Mucosa of stomach (tissue), 1 donor: ENCODE measurements at regions not wholly inside any gene's neighbourhood (a gene's known extent, or its start where the extent isn't known, plus 50 kb on each side); places are given as distances from the start of the nearest gene placed in this dataset.

Experiments used
- H3K27me3 ChIP-seq: one replicate; pipeline ENCODE4 v1.7.0; 2013; ENCODE audit warnings: mild to moderate bottlenecking, low read length; ENCODE audit not compliant: control insufficient read depth, insufficient read depth
- H3K36me3 ChIP-seq: one replicate; pipeline ENCODE4 v1.7.0; 2013; ENCODE audit warnings: low read length; ENCODE audit not compliant: control insufficient read depth, insufficient read depth
- H3K4me1 ChIP-seq: one replicate; pipeline ENCODE4 v1.7.0; 2013; ENCODE audit warnings: mild to moderate bottlenecking, low read length; ENCODE audit not compliant: control insufficient read depth, insufficient read depth
- H3K4me3 ChIP-seq: one replicate; pipeline ENCODE4 v1.7.0; 2013; ENCODE audit warnings: low read length
- H3K9ac ChIP-seq: one replicate; pipeline ENCODE4 v1.7.0; 2013; ENCODE audit warnings: mild to moderate bottlenecking, low read length, moderate library complexity
- H3K9me3 ChIP-seq: one replicate; pipeline ENCODE4 v1.7.0; 2013; ENCODE audit warnings: mild to moderate bottlenecking, low read length, moderate library complexity; ENCODE audit not compliant: control insufficient read depth
- donor health status: Pancreatic carcinoma.

DNA sequence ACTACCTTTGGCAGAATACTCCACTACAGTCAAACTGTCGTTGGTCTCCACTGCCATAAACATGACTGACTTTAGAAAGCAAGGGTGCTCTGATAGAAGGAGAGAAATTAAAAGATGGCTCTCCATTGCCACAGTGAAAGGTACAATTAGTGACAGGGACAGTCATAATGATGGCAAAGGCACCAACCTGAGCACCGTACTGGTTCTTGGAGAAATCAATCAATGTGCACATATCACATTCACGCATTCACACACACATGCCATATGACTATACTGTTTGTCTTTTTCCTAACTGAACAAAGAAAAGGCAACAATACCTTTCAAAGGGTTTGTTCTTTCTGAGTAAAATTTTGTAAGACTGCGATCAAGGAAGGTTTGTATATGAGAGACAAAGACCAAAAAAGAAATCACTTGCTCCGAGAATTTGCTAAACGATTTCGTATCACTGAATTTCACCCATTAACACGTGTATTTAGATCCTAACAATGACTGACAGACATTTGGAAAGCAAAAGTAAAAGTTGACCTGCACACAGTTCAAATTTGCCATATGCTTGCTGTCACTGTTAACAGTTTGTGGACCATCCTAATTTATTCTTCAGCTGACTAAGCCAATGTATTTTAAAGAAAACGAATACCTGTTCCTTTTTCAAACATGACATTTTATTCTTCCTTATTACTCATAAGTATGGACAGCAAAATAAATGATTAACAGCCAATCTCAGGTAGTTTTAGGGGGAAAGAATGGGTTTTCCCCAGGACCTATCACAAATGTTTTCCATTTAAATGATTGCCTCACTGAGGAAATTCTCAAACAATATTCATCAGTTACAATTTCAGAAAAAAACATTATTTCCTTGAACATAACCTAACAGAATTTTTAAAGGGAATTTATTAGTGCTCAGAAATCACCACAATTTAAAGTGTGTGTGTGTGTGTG lies 644.4 kb downstream of the ZEB2 start:
- Histone ChIP-seq H3K9me3 (no peaks in the 10 kb centered on the region), H3K36me3 (no peaks in the 10 kb centered on the region), H3K27me3 (no peaks in the 10 kb centered on the region), H3K4me3 (no peak overlapping the region), H3K9ac (no peak overlapping the region), H3K4me1 (no peaks in the 10 kb centered on the region)

DNA sequence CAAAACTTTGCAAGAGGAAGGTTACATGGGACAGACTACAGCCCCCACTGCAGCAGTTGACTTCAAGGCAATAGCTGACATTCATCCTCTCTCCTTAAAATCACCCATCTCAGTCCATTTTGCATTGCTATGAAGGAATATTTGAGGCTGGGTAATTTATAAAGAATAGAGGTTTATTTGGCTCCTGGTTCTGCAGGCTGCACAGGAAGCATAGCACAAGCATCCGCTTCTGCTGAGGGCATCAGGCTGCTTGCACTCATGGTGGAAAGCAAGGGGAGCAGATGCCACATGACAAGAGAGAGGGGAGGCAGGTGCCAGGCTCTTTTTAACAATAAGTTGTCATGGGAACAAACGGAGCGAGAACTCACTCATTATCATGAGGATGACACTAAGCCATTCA lies 646.0 kb downstream of the ZEB2 start:
- Histone ChIP-seq H3K9ac (no peak overlapping the region), H3K27me3 (no peaks in the 10 kb centered on the region), H3K4me3 (no peak overlapping the region), H3K4me1 (no peaks in the 10 kb centered on the region), H3K9me3 (no peaks in the 10 kb centered on the region), H3K36me3 (no peaks in the 10 kb centered on the region)

DNA sequence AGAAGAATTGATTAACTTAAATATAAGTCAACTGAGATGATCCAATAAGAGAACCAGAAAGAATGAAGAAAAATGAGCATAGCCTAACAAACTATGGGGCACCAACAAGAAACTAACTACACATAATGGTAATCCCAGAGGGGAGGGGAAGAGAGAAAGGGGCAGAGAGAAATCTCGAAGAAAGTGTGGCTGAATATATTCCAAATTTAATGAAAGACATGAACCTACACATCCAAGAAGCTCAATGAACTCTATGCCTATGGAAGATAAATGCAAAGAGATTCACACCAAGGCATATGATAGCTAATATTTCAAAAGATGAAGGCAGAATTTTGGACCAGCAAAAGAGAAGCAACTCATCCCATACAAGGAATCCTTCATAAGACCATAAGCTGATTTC lies 649.2 kb downstream of the ZEB2 start:
- Histone ChIP-seq H3K4me3 (no peak overlapping the region), H3K27me3 (no peaks in the 10 kb centered on the region), H3K4me1 (no peaks in the 10 kb centered on the region)

DNA sequence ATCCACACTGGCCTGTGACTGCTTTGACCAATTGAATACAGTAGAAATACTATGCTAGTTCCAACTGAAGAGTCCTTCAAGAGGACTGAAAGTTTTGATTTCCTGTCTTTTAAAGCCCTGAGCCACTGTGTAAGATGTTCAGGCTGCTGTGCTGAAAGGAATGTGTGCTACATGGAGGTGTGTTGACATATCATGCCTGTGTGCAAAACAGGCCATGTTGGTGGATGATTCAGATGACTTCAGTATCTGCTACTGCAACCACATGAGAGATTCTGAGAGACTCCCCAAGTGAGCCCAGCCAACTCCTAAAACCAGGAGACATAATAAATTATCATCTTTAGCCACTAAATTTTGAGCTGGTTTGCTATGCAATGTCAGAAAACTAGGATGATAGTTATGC lies 662.9 kb downstream of the ZEB2 start:
- H3K9ac ChIP-seq: no peak overlapping the region
- H3K27me3 ChIP-seq: no peaks in the 10 kb centered on the region
- no peak overlapping the region for H3K4me3 ChIP-seq
- H3K36me3 ChIP-seq: no peaks in the 10 kb centered on the region
- H3K9me3 ChIP-seq: no peaks in the 10 kb centered on the region
- H3K4me1 ChIP-seq: no peaks in the 10 kb centered on the region

More for the DNA sequence above, 649.2 kb downstream of the ZEB2 start:
- Histone ChIP-seq H3K36me3 (no peaks in the 10 kb centered on the region), H3K9me3 (no peaks in the 10 kb centered on the region), H3K9ac (no peak overlapping the region)

DNA sequence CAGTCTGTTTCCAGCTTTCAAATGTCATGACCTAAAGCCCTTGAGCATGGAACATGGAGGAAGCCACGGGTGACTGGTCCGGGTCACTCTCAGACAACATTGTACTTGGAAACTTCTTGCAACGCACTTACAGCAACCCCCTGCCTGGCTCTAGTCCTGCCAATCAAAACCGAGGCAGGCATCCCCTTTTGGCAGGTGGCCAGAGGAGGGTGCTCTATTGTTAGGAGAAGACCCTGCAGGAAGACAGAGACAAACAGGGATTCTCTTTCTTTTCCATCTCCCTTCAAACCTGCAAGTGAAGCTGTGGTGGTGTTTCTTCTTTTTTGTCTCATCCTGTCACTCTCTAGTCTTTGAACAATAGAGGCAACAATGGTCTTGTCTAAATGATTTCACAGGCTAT lies 667.2 kb downstream of the ZEB2 start:
- Histone ChIP-seq H3K4me3 (no peak overlapping the region), H3K27me3 (no peaks in the 10 kb centered on the region), H3K9ac (no peak overlapping the region), H3K9me3 (no peaks in the 10 kb centered on the region), H3K36me3 (no peaks in the 10 kb centered on the region), H3K4me1 (no peaks in the 10 kb centered on the region)

DNA sequence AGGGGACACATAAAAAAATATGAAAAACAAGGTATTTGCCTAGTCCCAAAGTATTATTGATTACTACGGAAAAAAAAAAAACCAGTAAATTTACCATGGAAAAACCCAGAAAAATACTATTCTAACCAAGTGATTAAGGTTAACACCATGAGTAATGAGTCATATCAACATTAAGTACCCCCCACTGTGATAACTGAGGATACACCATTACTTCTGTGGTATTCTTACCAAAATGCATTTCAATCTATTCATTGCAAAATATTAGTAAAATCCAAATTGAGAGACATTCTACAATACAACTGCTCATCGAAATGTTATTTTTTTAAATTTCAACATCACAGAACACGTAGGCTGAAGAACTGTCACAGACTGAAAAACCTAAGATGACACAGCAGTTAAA lies 669.8 kb downstream of the ZEB2 start:
- H3K9me3 ChIP-seq: no peaks in the 10 kb centered on the region

DNA sequence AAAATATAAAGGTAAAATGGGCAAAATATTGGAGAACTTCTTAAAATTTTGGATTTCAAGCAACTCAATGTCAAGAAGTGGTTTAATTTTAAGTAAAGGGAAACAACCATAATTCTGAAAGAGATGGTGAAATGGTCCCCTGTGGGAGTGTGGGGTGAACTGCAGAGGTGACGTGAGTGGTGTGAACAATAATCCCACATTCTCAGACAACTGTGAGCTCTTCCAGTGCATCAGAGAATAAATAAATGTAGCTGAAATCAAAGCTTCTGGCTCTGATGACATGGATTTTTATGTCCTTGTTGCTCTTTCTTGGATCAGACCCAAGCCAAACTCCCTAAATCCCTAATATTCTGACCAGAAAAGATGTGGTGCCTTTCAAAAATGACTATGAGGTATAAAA lies 672.7 kb downstream of the ZEB2 start:
- Histone ChIP-seq H3K4me1 (no peaks in the 10 kb centered on the region), H3K27me3 (no peaks in the 10 kb centered on the region), H3K9ac (no peak overlapping the region), H3K36me3 (no peaks in the 10 kb centered on the region), H3K4me3 (no peak overlapping the region), H3K9me3 (no peaks in the 10 kb centered on the region)

More for the DNA sequence above, 669.8 kb downstream of the ZEB2 start:
- no peak overlapping the region for H3K4me3 ChIP-seq
- no peaks in the 10 kb centered on the region for H3K4me1 ChIP-seq
- H3K36me3 ChIP-seq: no peaks in the 10 kb centered on the region
- H3K9ac ChIP-seq: no peak overlapping the region
- H3K27me3 ChIP-seq: no peaks in the 10 kb centered on the region

DNA sequence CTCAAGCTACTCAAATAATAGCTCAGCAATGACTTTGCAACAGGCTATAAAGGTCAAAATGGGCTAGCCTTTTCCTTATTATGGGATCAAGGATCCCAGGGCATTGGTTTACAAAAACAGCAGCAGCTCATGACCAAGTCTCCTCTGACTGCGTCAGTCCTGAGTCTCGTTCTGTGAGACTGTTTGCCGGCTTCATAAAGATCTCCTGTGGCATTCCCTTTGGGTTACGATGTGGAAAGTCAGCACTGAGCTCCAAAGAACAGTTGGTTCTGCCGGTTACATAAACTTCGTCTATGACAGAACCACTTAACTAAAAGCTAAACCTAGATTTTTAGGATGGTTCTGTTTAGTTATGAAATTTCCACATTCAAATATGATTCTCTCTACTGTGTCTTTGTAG lies 674.9 kb downstream of the ZEB2 start:
- H3K9me3 ChIP-seq: no peaks in the 10 kb centered on the region
- no peak overlapping the region for H3K9ac ChIP-seq
- no peaks in the 10 kb centered on the region for H3K27me3 ChIP-seq
- H3K4me1 ChIP-seq: no peaks in the 10 kb centered on the region
- H3K36me3 ChIP-seq: no peaks in the 10 kb centered on the region
- no peak overlapping the region for H3K4me3 ChIP-seq

DNA sequence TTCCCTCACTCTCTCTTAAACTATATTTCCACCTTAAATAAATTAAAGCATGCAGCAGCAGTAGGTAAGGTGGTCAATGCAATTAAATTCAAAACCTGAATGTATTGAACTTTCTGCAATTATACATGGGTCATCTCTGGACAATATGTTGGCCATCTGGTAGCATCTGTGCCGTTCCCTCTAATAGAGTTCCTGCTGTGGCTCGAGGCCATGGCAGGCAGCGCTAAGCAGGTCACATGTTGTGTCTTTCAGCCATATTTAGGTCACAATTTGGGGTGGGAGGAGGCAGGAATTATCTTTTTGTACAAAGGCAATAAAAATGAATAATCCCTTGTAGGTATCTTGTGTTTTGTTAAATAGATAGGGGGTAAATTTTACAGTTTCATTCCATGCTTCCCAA lies 676.2 kb downstream of the ZEB2 start:
- Histone ChIP-seq H3K4me1 (no peaks in the 10 kb centered on the region), H3K27me3 (no peaks in the 10 kb centered on the region), H3K4me3 (no peak overlapping the region), H3K9ac (no peak overlapping the region), H3K36me3 (no peaks in the 10 kb centered on the region), H3K9me3 (no peaks in the 10 kb centered on the region)

DNA sequence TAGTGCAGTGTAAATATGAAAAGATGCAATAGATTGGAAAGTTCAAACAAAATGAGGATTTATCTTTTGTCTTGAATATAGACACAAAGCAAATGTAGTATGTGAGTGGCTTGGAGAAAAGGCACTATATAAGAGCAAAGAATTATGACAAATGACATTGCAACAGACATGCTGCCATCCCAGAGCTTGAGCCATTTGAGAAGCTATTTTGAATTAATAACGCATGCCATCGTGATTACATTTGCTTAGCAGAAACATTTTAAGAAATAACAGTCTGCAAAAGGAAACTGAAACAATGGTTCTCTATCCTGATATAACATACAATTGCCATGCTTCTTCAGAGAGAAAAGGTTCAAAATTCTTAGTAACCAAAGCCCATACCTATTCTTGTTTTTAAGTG lies 677.1 kb downstream of the ZEB2 start:
- no peaks in the 10 kb centered on the region for H3K36me3 ChIP-seq
- H3K4me1 ChIP-seq: no peaks in the 10 kb centered on the region

DNA sequence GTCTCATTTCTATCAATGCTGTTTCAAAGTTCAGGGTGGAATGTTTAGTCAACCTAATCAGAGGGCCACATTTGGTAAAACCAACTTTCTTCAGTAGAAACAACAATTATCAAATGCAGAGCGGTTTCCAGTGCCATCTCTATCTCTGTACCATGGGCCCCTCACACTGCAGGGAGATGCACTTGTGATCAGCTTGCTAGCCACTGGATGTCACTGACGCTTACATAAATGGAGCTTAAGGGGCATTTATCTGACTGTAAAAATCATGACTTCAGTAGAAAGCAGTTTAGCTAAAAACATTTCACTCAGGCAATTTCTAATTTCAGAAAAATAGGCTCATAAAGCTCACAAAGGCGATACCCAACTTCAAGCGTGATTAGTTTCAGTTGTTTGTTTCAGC lies 678.0 kb downstream of the ZEB2 start:
- Histone ChIP-seq H3K9me3 (no peaks in the 10 kb centered on the region), H3K36me3 (no peaks in the 10 kb centered on the region), H3K4me3 (no peak overlapping the region), H3K4me1 (no peaks in the 10 kb centered on the region), H3K27me3 (no peaks in the 10 kb centered on the region), H3K9ac (no peak overlapping the region)

More for the DNA sequence above, 677.1 kb downstream of the ZEB2 start:
- Histone ChIP-seq H3K9ac (no peak overlapping the region), H3K9me3 (no peaks in the 10 kb centered on the region), H3K4me3 (no peak overlapping the region), H3K27me3 (no peaks in the 10 kb centered on the region)

DNA sequence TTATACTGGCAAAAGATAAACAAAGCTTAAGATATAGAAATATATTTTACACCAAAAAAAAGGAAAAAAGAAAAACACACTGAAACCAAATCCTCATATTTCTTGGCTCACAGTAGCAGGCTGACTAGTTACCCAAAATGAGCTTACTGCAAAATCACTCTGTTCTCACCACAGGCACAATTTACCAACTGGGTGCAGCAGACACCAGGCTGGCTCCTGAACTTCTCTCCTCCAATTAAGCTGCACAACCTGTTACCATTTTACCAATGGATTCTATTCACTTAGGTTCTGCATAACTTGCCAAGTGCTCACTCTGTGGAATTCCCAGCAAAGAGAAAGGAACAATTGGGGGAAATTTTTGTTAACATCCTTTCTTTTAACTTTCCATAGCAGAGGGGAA lies 679.3 kb downstream of the ZEB2 start:
- Histone ChIP-seq H3K36me3 (no peaks in the 10 kb centered on the region), H3K27me3 (no peaks in the 10 kb centered on the region), H3K4me1 (no peaks in the 10 kb centered on the region), H3K9ac (no peak overlapping the region), H3K4me3 (no peak overlapping the region), H3K9me3 (no peaks in the 10 kb centered on the region)
